Muscle layer of colon (tissue), 2 donors: ENCODE measurements at regions not wholly inside any gene's neighbourhood (a gene's known extent, or its start where the extent isn't known, plus 50 kb on each side); places are given as distances from the start of the nearest gene placed in this dataset.

Experiments
- H3K27ac ChIP-seq: one replicate; pipeline ENCODE4 v1.7.0; 2013; ENCODE audit warnings: low read depth, mild to moderate bottlenecking, low read length, moderate library complexity
- H3K27me3 ChIP-seq, 2 donors: one replicate each; pipeline ENCODE4 v1.7.0; 2013; ENCODE audit warnings: low read length in 2 of 2, mild to moderate bottlenecking in 2 of 2; ENCODE audit not compliant: insufficient read depth in 2 of 2, control insufficient read depth in 1 of 2
- H3K36me3 ChIP-seq: one replicate; pipeline ENCODE4 v1.7.0; 2013; ENCODE audit warnings: mild to moderate bottlenecking, low read length; ENCODE audit not compliant: insufficient read depth
- H3K4me1 ChIP-seq: one replicate; pipeline ENCODE4 v1.7.0; 2013; ENCODE audit warnings: mild to moderate bottlenecking, low read length; ENCODE audit not compliant: insufficient read depth
- H3K4me3 ChIP-seq, 2 donors: one replicate each; pipeline ENCODE4 v1.7.0; 2013; ENCODE audit warnings: low read length in 2 of 2, low read depth in 1 of 2, mild to moderate bottlenecking in 1 of 2, moderate library complexity in 1 of 2
- H3K9ac ChIP-seq: one replicate; pipeline ENCODE4 v1.7.0; 2013; ENCODE audit warnings: low read length
- H3K9me3 ChIP-seq: one replicate; pipeline ENCODE4 v1.7.0; 2013; ENCODE audit warnings: mild to moderate bottlenecking, low read length
- donor health status: abdominal sarcoma.
- donor health status: Adenocarcinoma of cecum.

- Histone ChIP-seq H3K36me3 (no peaks in the 10 kb centered on the region), H3K27ac (no peak overlapping the region), H3K9ac (no peak overlapping the region), H3K4me3 (no peak overlapping the region), H3K4me1 (no peaks in the 10 kb centered on the region), H3K27me3 (no peaks in the 10 kb centered on the region), H3K9me3 (no peaks in the 10 kb centered on the region)
Observed at GRCh38 chr13:105937451-105937850, 598.0 kb downstream of the EFNB2 start.

- H3K4me3 ChIP-seq: no peak overlapping the region
- no peak overlapping the region for H3K27ac ChIP-seq
- H3K9ac ChIP-seq: no peak overlapping the region
- no peaks in the 10 kb centered on the region for H3K4me1 ChIP-seq
- H3K9me3 ChIP-seq: no peaks in the 10 kb centered on the region
- H3K36me3 ChIP-seq: no peaks in the 10 kb centered on the region
- H3K27me3 ChIP-seq: no peaks in the 10 kb centered on the region
Observed at GRCh38 chr13:105936816-105937215, 598.6 kb downstream of the EFNB2 start.

GRCh38 chr13:105929505-105929904 lies 606.0 kb downstream of the EFNB2 start:
- H3K36me3 ChIP-seq: no peaks in the 10 kb centered on the region

GRCh38 chr13:105928901-105929300 lies 606.6 kb downstream of the EFNB2 start:
- Histone ChIP-seq H3K4me1 (no peaks in the 10 kb centered on the region), H3K27ac (no peak overlapping the region), H3K27me3 (no peaks in the 10 kb centered on the region), H3K36me3 (no peaks in the 10 kb centered on the region), H3K4me3 (no peak overlapping the region), H3K9ac (no peak overlapping the region), H3K9me3 (no peaks in the 10 kb centered on the region)

More at GRCh38 chr13:105929505-105929904, 606.0 kb downstream of the EFNB2 start:
- H3K9ac ChIP-seq: no peak overlapping the region
- no peak overlapping the region for H3K4me3 ChIP-seq
- no peaks in the 10 kb centered on the region for H3K9me3 ChIP-seq
- H3K27ac ChIP-seq: no peak overlapping the region
- H3K27me3 ChIP-seq: no peaks in the 10 kb centered on the region
- H3K4me1 ChIP-seq: no peaks in the 10 kb centered on the region

GRCh38 chr13:105928048-105928447 lies 607.4 kb downstream of the EFNB2 start:
- Histone ChIP-seq H3K36me3 (no peaks in the 10 kb centered on the region), H3K9me3 (no peaks in the 10 kb centered on the region), H3K27ac (no peak overlapping the region), H3K9ac (no peak overlapping the region), H3K4me3 (no peak overlapping the region), H3K4me1 (no peaks in the 10 kb centered on the region), H3K27me3 (no peaks in the 10 kb centered on the region)

- Histone ChIP-seq H3K4me1 (no peaks in the 10 kb centered on the region), H3K36me3 (no peaks in the 10 kb centered on the region), H3K4me3 (no peak overlapping the region), H3K9me3 (no peaks in the 10 kb centered on the region), H3K9ac (no peak overlapping the region), H3K27me3 (no peaks in the 10 kb centered on the region), H3K27ac (no peak overlapping the region)
Observed at GRCh38 chr13:105925496-105925895, 610.0 kb downstream of the EFNB2 start.

GRCh38 chr13:105921711-105922110 lies 613.8 kb downstream of the EFNB2 start:
- Histone ChIP-seq H3K27ac (no peak overlapping the region), H3K4me1 (no peaks in the 10 kb centered on the region), H3K9me3 (no peaks in the 10 kb centered on the region), H3K27me3 (no peaks in the 10 kb centered on the region), H3K9ac (no peak overlapping the region), H3K36me3 (no peaks in the 10 kb centered on the region), H3K4me3 (no peak overlapping the region)

GRCh38 chr13:105920370-105920769 lies 615.1 kb downstream of the EFNB2 start:
- H3K27me3 ChIP-seq: no peaks in the 10 kb centered on the region
- H3K27ac ChIP-seq: no peak overlapping the region
- H3K4me3 ChIP-seq: no peak overlapping the region
- no peaks in the 10 kb centered on the region for H3K4me1 ChIP-seq
- H3K9ac ChIP-seq: no peak overlapping the region
- H3K36me3 ChIP-seq: no peaks in the 10 kb centered on the region
- H3K9me3 ChIP-seq: no peaks in the 10 kb centered on the region

- H3K27ac ChIP-seq: no peak overlapping the region
- H3K4me3 ChIP-seq: no peak overlapping the region
- no peaks in the 10 kb centered on the region for H3K4me1 ChIP-seq
- H3K36me3 ChIP-seq: no peaks in the 10 kb centered on the region
- H3K9me3 ChIP-seq: no peaks in the 10 kb centered on the region
- no peak overlapping the region for H3K9ac ChIP-seq
- H3K27me3 ChIP-seq: no peaks in the 10 kb centered on the region
Observed at GRCh38 chr13:105918842-105919741, 616.4 kb downstream of the EFNB2 start.

GRCh38 chr13:105915146-105915850 lies 620.2 kb downstream of the EFNB2 start:
- H3K4me3 ChIP-seq: no peak overlapping the region
- no peaks in the 10 kb centered on the region for H3K27me3 ChIP-seq
- H3K36me3 ChIP-seq: no peaks in the 10 kb centered on the region
- H3K27ac ChIP-seq: no peak overlapping the region
- no peaks in the 10 kb centered on the region for H3K9me3 ChIP-seq
- H3K9ac ChIP-seq: no peak overlapping the region
- H3K4me1 ChIP-seq: no peaks in the 10 kb centered on the region

GRCh38 chr13:105914291-105915036 lies 621.0 kb downstream of the EFNB2 start:
- Histone ChIP-seq H3K4me3 (no peak overlapping the region), H3K9me3 (no peaks in the 10 kb centered on the region), H3K4me1 (no peaks in the 10 kb centered on the region), H3K27ac (no peak overlapping the region), H3K9ac (no peak overlapping the region), H3K27me3 (no peaks in the 10 kb centered on the region), H3K36me3 (no peaks in the 10 kb centered on the region)
